HL-60 (cell line): ENCODE measurements at regions not wholly inside any gene's neighbourhood (a gene's known extent, or its start where the extent isn't known, plus 50 kb on each side); places are given as distances from the start of the nearest gene placed in this dataset.

Experiments used
- DNase-seq, 2 experiments: peaks; one replicate each; pipeline ENCODE4 v3.0.0-alpha.2; 2010 to 2020; ENCODE audit warnings: low read depth in 1 of 2, low spot score in 1 of 2
- H3K27ac ChIP-seq: fragments of 250-450 bp; sonication (Bioruptor Pico); replicated peaks from 2 replicates; pipeline ENCODE4 v1.5.1; 2020; ENCODE audit warnings: mild to moderate bottlenecking, moderate library complexity
- H3K27me3 ChIP-seq: fragments of 250-450 bp; sonication (Bioruptor Pico); 2 replicates; pipeline ENCODE4 v1.5.1; 2021; ENCODE audit warnings: mild to moderate bottlenecking, moderate library complexity; ENCODE audit not compliant: insufficient read depth, poor library complexity, severe bottlenecking
- H3K4me3 ChIP-seq: replicated peaks from 2 replicates; pipeline ENCODE4 v1.5.1; 2011; ENCODE audit warnings: mild to moderate bottlenecking, control low read depth, low read length; ENCODE audit not compliant: insufficient read depth
- CTCF ChIP-seq: IDR thresholded peaks from one replicate; pipeline ENCODE4 v1.5.1; 2011; ENCODE audit warnings: low read length, control low read depth, inconsistent platforms; ENCODE audit not compliant: insufficient read depth
- GABPA ChIP-seq: IDR thresholded peaks from 2 replicates; pipeline ENCODE4 v1.6.1; 2012; ENCODE audit warnings: low read depth
- POLR2AphosphoS5 ChIP-seq: IDR thresholded peaks from 2 replicates; pipeline ENCODE4 v1.6.1; 2012; ENCODE audit warnings: low read depth
- REST ChIP-seq: IDR thresholded peaks from 2 replicates; pipeline ENCODE4 v1.6.1; 2012; ENCODE audit warnings: low read depth; ENCODE audit not compliant: insufficient replicate concordance
- SPI1 ChIP-seq: IDR thresholded peaks from 2 replicates; pipeline ENCODE4 v1.6.1; 2012; ENCODE audit warnings: low read depth, mild to moderate bottlenecking, borderline replicate concordance

- Histone ChIP-seq H3K27me3 (no peaks in the 10 kb centered on the region), H3K27ac (no peak overlapping the region), H3K4me3 (no peak overlapping the region)
- DNase-seq, result no peak
- TF ChIP-seq GABPA (no peak), REST (no peak), SPI1 (no peak), POLR2AphosphoS5 (no peak), CTCF (no peak)
These were observed 250.9 kb downstream of the PTH2R start for GRCh38 chr2:208657468-208657867.

- TF ChIP-seq REST (no peak), SPI1 (no peak), CTCF (no peak), POLR2AphosphoS5 (no peak), GABPA (no peak)
- H3K27me3 ChIP-seq, result no peaks in the 10 kb centered on the region
- DNase-seq, result no peak
These were observed 262.8 kb downstream of the PTH2R start for GRCh38 chr2:208669394-208669793.

GRCh38 chr2:208671284-208671683, 264.7 kb downstream of the PTH2R start:
- no peak for TF ChIP-seq CTCF
- TF ChIP-seq SPI1, result no peak
- TF ChIP-seq POLR2AphosphoS5, result no peak
- no peak for TF ChIP-seq GABPA
- TF ChIP-seq REST, result no peak

More at GRCh38 chr2:208669394-208669793, 262.8 kb downstream of the PTH2R start:
- Histone ChIP-seq H3K27ac (no peak overlapping the region), H3K4me3 (no peak overlapping the region)

More at GRCh38 chr2:208671284-208671683, 264.7 kb downstream of the PTH2R start:
- DNase-seq, result no peak
- H3K4me3 ChIP-seq, result no peak overlapping the region
- no peaks in the 10 kb centered on the region for H3K27me3 ChIP-seq
- H3K27ac ChIP-seq, result no peak overlapping the region
